ENCODE measurements at regions not wholly inside any gene's neighbourhood (a gene's known extent, or its start where the extent isn't known, plus 50 kb on each side); places are given as distances from the start of the nearest gene placed in this dataset.
A peak's percentile ranks its signal among the peaks of the same experiment; 100 is the strongest.
"Not testable (repeated sequence)": the region's sequence is repeated elsewhere in the genome, so short reads cannot be mapped to it uniquely, and the experiment has no call there.

GRCh38 chr10:95137990-95138625 is 55.9 kb upstream of the ACSM6 start:
- not testable (repeated sequence) for DNase-seq (ENCODE audit: low read depth, low spot score)

GRCh38 chr10:95134490-95134889 is 59.5 kb upstream of the ACSM6 start:
- no peak for DNase-seq (ENCODE audit: low read depth, low spot score)

GRCh38 chr10:95133997-95134396 is 60.0 kb upstream of the ACSM6 start:
- no peak for DNase-seq (ENCODE audit: low read depth, low spot score)

- DNase-seq (ENCODE audit: low read depth, low spot score), result peak; percentile 44
These were observed 60.9 kb upstream of the ACSM6 start for GRCh38 chr10:95133016-95133752.

GRCh38 chr10:95130429-95130828 is 61.1 kb upstream of the CYP2C8 start:
- DNase-seq (ENCODE audit: low read depth, low spot score), result not testable (repeated sequence)

GRCh38 chr10:95125582-95125981 is 56.3 kb upstream of the CYP2C8 start:
- no peak for DNase-seq (ENCODE audit: low read depth, low spot score)

GRCh38 chr10:95122736-95123135 is 53.4 kb upstream of the CYP2C8 start:
- no peak for DNase-seq (ENCODE audit: low read depth, low spot score)

- DNase-seq (ENCODE audit: low read depth, low spot score), result no peak
These were observed 52.6 kb upstream of the CYP2C8 start for GRCh38 chr10:95121904-95122303.

Measured in pulmonary artery endothelial cell (primary cell).